ENCODE measurements at regions not wholly inside any gene's neighbourhood (a gene's known extent, or its start where the extent isn't known, plus 50 kb on each side); places are given as distances from the start of the nearest gene placed in this dataset.

- FAIRE-seq, result no peak
Observed at GRCh38 chr14:85479306-85479705, 50.6 kb upstream of the FLRT2 start.

GRCh38 chr14:85479771-85480170 is 50.2 kb upstream of the FLRT2 start:
- FAIRE-seq, result no peak
